OCI-LY1 (cell line): ENCODE measurements at regions not wholly inside any gene's neighbourhood (a gene's known extent, or its start where the extent isn't known, plus 50 kb on each side); places are given as distances from the start of the nearest gene placed in this dataset.
"Not testable (repeated sequence)": the region's sequence is repeated elsewhere in the genome, so short reads cannot be mapped to it uniquely, and the experiment has no call there.

Experiments
- EZH2 ChIP-seq: fragments of 200-600 bp; sonication (generic), shearing (Covaris generic); IDR thresholded peaks from 2 replicates; pipeline ENCODE4 v1.8.0; 2017; ENCODE audit warnings: borderline replicate concordance, mixed run types, mild to moderate bottlenecking, antibody characterized with exemption, low read length, moderate library complexity, mixed read lengths
- TF ChIP-seq, protein P1 (sequence below): fragments of 200-600 bp; sonication (generic), shearing (Covaris generic); IDR thresholded peaks from 2 replicates; pipeline ENCODE4 v1.5.1; 2017; ENCODE audit warnings: mild to moderate bottlenecking, antibody characterized with exemption, low read length, moderate library complexity, mixed read lengths

- TF ChIP-seq, protein P1, sequence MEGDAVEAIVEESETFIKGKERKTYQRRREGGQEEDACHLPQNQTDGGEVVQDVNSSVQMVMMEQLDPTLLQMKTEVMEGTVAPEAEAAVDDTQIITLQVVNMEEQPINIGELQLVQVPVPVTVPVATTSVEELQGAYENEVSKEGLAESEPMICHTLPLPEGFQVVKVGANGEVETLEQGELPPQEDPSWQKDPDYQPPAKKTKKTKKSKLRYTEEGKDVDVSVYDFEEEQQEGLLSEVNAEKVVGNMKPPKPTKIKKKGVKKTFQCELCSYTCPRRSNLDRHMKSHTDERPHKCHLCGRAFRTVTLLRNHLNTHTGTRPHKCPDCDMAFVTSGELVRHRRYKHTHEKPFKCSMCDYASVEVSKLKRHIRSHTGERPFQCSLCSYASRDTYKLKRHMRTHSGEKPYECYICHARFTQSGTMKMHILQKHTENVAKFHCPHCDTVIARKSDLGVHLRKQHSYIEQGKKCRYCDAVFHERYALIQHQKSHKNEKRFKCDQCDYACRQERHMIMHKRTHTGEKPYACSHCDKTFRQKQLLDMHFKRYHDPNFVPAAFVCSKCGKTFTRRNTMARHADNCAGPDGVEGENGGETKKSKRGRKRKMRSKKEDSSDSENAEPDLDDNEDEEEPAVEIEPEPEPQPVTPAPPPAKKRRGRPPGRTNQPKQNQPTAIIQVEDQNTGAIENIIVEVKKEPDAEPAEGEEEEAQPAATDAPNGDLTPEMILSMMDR, result not testable (repeated sequence)
- TF ChIP-seq EZH2, result not testable (repeated sequence)
These were observed 49.9 kb upstream of the MCHR2 start for GRCh38 chr6:100043961-100044360.
